GM18502 (cell line): ENCODE measurements at regions not wholly inside any gene's neighbourhood (a gene's known extent, or its start where the extent isn't known, plus 50 kb on each side); places are given as distances from the start of the nearest gene placed in this dataset.
"Not testable (repeated sequence)": the region's sequence is repeated elsewhere in the genome, so short reads cannot be mapped to it uniquely, and the experiment has no call there.

Source experiments
- ATAC-seq: cut with Tn5 transposase; IDR thresholded peaks from one replicate; pipeline ENCODE4 v1.9.1; 2021; ENCODE audit warnings: mild to moderate bottlenecking; ENCODE audit not compliant: unreplicated experiment, poor library complexity

DNA sequence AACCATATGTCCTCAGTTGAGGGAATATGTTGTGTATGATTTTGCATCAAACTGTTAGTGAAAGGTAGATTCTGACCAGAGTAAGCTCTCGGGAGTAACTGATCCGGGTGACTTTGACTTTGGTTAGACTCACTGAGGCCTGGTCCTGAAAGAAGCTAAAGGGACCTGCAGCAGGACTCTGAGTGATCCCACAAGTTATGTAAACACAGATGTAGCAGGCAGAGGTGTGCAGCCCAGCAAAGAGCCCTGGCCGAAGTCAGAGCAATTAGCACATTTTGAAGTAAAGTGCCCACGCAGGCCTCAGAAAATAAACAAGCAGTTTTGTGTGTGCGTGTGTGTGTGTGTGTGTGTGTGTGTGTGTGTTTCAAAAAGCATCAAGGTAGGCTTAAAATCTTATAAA is 245.6 kb upstream of the FERD3L start:
- ATAC-seq: no peak

DNA sequence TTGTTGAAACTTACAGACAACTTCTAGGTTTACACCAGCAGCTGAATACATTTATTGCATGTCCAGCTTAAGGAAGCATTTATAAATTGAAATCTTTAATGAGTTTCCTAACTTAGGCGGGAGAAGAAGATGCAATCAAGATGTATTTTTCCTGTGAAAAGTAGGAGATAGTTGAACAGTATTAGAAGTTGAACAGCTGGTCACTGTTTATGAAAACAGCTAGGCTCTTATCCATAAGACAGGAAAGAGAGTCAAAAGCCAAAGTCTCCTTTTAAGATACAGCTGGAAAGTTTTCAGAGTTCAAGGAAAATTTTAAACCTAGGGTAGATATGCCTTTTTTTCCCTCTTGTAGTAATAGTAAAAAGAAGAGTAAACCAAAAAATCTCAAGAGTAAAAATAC is 236.1 kb upstream of the FERD3L start:
- ATAC-seq: no peak

DNA sequence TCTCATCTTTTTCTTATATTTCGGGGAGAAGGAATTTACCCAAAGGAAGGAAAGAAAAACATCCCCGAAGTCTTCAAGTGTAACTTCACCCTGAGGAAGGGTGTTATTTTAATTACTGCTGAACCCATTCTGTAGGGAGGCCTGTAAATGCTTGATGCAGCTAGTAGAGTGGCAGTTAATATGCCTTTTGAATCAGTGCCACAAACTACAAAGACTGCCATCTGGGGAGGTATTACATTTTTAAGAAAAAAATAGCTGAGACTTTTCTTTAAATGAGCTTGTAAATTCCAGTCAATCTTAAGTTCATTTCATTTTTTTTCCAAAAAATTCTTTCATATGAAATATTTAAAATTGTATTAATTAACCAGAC is 233.1 kb upstream of the FERD3L start:
- ATAC-seq: no peak

DNA sequence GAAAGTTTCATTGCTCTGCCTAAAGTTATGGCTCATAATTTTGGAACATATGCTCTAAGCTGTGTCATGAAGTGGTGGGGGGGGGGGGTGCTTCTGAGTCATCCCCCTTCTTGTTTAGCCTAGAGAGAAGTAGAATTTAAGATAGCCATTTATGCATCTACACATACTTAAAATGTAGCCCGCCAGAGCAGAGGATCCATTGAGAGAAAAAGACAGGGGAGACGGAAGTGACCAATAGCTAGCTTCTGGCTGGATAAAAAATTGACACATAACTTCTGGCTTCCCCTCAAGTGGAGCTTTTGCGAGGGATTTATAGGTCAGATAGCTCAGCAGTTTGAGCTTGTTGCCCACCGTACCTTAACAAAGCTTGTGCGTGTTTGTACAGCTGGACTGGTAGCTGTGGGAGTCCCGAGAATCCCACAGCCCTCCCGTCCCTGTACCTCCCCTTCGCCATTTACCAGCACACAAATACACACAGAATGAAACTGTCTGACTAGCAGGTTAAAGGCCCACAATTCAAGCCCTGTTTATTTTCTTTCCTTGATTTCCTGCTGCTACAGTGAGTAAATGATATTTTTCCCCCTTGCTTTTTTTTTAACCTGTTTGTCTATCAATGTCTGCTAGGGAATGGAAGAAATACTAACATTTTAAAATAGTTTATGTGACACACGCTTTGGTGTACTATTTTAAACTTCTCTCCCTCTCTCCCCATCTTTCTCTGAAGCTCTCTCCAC is 232.6 kb upstream of the FERD3L start:
- no peak for ATAC-seq

DNA sequence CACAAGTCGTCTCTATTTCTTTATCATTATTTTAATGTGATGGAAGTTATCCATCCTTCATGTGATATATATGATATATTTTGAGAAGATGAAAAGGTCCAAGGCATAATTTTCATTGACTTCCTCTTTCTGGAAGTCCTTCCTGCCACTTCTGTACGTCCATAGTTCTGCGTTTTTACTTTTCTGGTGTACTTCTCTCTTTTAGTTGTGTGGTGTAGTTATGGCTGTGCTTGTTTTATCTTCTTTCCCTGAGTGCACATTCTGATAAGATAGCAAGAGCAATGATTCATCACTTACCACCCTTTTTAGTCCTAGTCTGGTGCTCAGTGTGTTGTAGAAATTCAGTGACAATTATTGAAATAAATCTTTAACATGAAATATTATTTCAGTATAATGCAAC is 231.3 kb upstream of the FERD3L start:
- ATAC-seq: no peak

DNA sequence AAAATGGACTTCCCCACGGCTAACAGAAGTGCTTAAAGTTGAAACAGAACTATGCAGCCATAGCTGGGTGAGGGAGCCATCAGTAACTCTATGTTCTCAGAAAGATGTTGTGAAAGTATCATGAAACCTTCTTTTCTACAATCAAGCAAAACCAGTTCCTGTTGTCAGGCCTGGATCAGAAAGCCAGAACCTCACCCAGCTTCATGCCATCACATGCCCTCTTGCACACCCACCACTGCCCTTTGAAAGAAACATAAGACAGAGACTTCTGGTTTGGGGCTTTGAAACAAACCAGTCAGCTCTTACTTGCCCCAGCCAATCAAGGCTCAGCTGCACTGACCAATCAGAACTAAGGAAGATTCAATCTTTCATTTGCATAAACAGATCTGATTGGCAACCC is 230.8 kb upstream of the FERD3L start:
- ATAC-seq: no peak

DNA sequence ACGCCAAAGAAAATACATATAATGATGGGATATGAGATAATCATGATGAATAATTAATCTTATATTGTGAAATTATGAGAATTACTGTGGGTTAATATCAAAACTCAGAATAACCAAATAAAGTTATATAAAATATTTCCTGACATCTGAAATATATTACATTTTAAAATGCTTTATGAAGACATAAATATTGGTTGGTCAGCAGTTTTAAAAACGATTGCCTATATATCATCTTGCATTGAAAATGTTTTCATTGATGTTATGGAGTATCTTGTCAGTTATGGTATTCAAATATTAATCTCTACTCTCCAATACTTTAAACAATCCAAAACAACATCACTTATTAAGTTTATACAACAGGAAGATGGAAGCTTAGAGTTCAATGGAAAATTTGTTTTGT is 228.1 kb upstream of the FERD3L start:
- ATAC-seq: no peak

DNA sequence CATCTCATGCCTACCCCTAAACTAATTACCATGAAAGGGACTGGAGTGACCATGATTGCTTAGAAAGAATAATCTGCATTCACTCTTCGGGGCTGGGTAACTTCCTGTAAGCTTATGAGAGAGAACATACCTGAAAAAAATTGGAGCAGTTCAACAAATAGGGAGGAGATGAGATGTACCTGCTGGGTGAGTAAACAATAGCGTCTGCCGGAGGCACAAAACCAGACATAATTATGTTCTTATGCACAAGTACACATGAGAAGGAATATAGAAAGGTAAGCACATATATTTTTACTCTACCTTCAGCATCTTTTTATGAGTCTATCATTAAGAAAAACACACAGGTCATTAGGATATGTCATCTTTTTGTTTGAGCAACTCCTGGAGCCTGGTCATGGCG is 224.6 kb upstream of the FERD3L start:
- no peak for ATAC-seq

DNA sequence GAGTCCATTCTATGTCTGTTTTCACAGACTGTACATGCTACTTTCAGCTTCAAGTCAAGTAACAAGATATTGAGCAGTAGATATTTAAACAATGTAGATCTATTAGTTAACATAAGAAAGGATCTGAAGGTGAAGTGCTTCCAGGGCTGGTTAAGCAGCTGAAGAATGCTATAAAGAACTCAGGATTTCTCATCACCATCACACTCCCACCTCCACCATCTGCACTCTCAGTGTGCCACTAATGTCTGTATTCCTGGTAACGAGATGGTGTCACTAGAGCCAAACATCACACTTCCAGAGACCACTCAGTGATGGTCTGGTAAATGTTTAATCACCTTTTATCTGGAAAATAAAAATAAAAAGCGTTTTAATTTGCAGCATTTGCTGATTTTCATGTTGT is 224.0 kb upstream of the FERD3L start:
- no peak for ATAC-seq

DNA sequence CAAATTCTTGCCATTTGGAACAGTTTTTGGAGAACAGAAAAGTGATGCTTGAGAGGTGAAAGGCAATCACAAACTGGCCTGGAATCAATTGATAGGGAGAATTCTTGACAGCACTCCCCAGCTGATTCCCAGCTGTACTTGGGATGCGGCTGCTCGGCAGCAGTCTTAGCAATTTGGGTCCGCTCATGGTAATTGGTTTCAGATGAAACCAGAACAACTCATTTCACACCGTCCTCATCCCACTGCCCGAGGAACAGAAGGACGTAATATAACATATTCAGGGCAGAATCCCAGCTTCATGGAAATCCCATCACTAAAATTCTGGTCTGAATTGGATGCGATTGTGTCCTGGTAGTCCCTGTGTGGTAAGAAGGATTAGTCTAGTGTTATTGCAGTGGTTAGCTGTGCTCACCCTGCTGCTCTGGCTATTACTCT is 223.3 kb upstream of the FERD3L start:
- no peak for ATAC-seq

DNA sequence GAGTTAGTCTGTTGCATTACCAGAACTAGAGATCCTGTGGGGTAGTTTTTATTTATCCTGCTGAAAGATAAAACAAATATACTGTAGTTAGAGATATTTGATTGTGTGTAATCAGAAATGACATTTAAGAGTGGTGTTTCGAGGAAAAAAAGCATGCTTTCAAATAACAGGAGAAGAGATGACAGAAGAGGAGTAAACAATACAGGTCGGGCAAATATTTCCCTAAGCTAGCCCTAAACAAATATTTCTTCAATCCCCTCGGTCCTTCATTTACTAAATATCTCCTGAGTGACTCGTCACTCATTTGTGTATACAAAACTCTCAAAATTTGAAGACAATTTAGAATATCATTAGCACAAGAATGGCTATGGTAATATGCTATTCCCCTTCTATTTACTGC is 219.7 kb upstream of the FERD3L start:
- no peak for ATAC-seq

DNA sequence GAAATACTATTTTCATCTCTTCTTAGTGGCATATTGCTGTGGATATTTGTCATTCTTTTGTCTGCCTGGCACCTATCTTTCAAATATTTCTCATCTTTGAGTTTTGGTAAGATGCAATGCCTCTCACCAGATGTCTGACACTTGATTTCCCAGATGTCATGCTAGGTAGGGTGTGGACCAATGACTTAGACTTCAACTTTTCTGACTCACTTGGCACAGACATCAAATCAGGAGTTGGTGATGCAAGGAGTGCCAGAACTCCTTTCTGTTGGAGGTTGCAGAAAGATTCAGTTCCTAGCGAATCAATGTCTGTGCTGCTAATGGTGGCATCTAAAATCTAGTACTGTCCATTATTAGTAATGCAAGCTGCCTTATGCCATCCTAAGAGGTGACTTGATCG is 216.9 kb upstream of the FERD3L start:
- ATAC-seq: no peak

DNA sequence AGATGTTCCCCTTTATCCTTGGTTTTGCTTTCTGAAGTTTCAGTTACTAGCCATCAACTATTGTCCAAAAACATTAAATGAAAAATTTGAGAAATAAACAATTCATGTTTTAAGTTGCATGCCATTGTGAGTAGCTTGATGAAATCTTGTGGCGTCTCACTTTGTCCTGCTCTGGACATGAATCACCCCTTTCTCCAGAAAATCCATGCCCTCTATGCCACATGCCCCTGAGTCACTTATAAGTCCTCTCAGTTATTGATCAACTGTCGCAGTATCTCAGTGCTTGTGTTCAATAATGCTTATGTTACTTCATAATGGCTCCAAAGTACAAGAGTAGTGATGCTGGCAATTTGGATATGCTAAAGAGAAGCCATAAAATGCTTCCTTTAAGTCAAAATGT is 208.0 kb upstream of the FERD3L start:
- no peak for ATAC-seq

DNA sequence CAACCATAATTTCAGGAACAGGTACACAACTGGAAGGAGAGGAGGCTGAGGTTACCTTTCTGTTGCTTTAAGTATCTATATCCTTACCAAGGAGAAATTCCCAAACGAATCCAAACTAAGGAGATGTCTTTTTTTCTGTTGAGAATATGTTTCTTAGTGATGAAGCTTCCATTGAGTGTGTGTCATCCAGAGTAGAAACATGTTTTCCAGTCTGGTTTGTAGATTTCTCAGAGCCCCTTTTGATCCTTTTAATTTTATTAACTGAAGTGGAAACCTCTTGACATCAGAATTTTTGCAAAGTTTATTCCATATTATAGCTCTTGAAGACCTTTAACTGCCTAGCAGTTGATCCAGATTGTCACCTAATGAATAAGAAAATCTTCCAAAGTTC is 207.1 kb upstream of the FERD3L start:
- ATAC-seq: no peak

DNA sequence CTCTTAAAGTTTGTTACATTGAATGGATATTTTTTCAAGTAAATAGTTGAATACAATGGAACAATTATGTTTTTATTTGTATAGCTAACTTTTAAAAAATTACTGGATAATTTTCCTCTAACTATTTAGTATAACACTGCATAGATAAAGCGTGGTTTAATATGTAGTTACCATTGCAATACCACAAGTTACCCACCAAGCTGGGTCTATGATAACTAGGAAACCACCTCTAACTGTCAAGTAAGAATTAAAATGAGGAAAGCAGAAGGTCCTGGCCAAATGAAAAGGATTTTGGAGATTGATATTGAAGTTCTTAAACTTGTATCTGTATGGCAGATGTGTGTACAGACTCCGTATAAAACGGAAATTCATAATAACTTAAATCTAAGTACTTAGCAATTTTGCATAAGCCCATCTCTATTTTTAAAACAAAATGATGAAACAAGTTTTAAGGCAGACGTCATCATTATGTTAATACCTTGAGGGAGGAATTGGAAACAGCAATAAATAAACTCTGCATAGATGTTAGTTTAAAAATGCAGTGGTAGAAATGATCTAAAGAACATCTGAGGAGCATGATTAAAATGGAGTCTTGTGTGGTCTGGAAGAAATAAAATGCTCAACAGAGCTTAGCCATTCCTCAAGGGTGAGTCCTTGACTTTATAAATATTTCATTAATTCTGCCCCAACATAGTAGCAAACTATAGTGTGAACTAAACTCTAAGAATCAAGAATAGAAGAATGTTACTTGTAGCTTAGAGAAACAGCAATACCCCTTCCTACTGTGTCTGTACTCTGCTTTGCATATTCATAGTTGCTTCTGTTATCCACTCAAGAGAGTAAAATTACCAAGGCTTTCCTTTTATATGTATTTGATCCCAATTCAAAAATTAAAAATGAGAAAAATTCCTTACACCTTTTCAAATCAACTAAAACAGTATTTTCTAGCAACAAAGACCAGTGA is 206.4 kb upstream of the FERD3L start:
- ATAC-seq: no peak

DNA sequence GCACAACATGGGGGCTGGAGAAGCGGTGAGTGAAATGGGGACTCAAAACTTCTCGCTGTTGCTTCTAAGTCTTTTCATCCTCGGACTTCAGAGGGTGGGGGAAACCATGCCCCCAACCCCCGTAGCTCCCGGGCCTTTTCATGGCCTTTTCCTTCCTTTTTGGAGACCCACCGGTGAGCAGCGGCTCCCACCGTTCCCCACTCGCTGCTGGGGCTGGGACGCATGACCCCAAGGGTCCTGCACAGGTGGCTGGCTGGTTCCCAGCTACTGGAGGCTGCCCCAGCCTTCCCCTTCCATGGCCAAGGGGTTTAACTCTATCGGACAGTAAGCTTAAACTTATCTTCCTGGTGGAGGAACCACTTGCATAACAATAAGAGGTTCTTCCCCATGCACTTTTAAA is 194.3 kb upstream of the FERD3L start:
- ATAC-seq: no peak

DNA sequence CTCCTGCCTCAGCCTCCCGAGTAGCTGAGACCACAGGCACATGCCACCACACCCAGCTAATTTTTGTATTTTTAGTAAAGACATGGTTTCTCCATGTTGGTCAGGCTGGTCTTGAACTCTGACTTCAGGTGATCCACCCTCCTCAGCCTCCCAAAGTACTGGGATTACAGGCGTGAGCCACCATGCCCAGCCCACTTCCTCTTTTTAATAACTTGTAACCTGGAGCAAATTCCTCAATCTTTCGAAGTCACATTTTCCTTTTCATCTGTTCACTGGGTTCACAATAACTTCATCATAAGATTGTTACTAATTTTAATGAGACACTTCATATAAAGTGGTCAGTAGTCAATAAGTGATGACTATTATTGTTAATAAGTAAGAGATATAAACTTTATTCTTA is 193.3 kb upstream of the FERD3L start:
- ATAC-seq: not testable (repeated sequence)

DNA sequence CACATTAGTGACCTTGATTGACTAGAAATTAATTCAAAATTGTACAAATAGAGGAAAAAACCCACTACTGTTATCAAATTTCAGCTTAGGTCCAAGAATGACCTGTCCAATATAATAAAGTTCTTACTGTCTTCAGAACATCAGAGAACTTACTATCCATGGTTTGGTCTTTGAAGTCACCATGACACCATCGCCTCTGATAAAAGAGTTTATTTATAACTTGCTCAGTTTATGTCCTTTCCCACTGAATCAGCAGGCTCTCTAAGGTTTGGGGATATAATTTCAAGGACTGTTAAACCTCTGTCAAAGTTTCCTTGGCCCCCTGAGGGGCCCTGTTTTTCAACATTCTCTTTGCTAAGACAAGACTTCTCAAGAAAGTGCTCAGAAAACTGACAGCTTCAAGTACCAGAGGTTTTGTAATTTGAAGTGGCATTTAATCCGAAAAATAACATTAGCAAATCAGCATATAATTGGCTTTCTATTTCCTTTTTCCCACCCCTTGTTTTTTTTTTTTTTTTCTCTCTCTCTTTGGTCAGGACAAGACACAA is 191.7 kb upstream of the FERD3L start:
- no peak for ATAC-seq

DNA sequence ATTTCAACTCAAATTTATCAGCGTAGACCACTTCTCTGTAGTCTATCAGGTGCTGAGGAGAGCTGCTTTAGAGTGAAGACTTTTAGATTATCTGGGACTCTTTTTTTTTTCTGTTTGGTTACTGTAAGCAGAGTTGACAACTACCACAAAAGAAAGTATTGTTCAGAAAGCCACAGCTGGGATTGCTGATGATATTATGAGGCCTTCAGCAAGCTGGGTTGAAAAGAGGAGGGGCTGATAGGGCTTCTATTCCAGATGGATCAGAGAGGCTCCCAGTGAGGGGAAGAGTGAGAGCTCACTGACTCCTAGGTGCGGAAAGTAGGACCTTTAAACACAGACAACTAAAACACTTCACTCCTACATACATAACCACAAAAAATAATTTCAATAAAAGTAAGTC is 188.5 kb upstream of the FERD3L start:
- ATAC-seq: no peak

DNA sequence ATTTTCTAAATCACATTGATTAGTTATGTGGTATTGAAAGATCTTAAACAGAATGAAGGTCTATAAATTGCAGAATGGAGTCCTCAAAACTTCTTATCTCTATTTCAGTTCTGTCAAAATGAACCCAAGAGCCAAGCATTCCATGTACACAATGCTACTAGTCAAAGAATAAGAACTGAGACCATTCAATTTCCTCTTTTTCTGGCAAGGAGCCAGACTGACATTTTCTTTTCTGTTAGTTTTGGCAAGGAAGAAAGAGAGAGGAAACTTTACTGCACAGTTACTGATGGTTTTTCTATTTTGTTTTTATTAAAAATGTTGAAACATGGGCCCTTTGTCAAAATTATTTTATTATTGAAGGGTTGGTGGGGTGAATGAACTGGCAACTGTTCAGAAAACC is 181.8 kb upstream of the FERD3L start:
- no peak for ATAC-seq

DNA sequence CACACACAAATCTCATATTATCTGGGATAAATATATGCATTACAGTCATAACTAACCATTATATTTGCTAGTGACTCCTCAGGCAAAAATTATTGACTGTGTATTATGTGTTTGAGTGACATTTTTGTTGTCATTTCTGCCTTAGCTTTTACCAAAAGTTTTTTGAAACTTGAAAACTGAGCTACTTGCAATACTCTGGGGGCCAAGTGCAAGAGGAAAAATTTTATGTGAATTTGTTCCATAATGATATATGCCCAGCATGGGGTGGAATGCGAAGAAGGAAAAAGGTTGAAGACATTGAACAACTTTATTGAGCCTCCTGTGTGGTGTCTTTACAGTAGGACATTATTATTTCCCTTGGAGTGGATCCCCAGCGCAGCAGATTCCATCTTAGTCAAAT is 176.8 kb upstream of the FERD3L start:
- no peak for ATAC-seq
